KMS-11 (cell line): ENCODE measurements at regions not wholly inside any gene's neighbourhood (a gene's known extent, or its start where the extent isn't known, plus 50 kb on each side); places are given as distances from the start of the nearest gene placed in this dataset.

Experiments
- H2AFZ ChIP-seq: fragments of 200-600 bp; sonication (generic); 2 replicates; pipeline ENCODE4 v1.6.1; 2016; ENCODE audit warnings: antibody characterized with exemption, mixed run types, low read depth
- H3K27ac ChIP-seq: fragments of 200-600 bp; sonication (generic); 2 replicates; pipeline ENCODE4 v1.6.1; 2016; ENCODE audit warnings: mild to moderate bottlenecking, mixed run types
- H3K27me3 ChIP-seq: fragments of 200-600 bp; sonication (generic); 2 replicates; pipeline ENCODE4 v1.6.1; 2017; ENCODE audit warnings: mild to moderate bottlenecking, low read depth, mixed run types, moderate library complexity; ENCODE audit not compliant: insufficient read depth
- H3K36me3 ChIP-seq: fragments of 200-600 bp; sonication (generic); 2 replicates; pipeline ENCODE4 v1.6.1; 2017; ENCODE audit warnings: mild to moderate bottlenecking, mixed run types; ENCODE audit not compliant: insufficient read depth
- H3K4me1 ChIP-seq: fragments of 200-600 bp; sonication (generic); 2 replicates; pipeline ENCODE4 v1.6.1; 2016; ENCODE audit warnings: mild to moderate bottlenecking, low read depth, mixed run types; ENCODE audit not compliant: poor library complexity, severe bottlenecking
- H3K4me2 ChIP-seq: fragments of 200-600 bp; sonication (generic); 2 replicates; pipeline ENCODE4 v1.7.0; 2016; ENCODE audit warnings: mild to moderate bottlenecking, mixed run types
- H3K4me3 ChIP-seq: fragments of 200-600 bp; sonication (generic); IDR thresholded peaks from 2 replicates; pipeline ENCODE4 v1.6.1; 2017; ENCODE audit warnings: low read depth, low read length, mixed read lengths; ENCODE audit not compliant: insufficient read depth
- H3K79me2 ChIP-seq: fragments of 200-600 bp; sonication (generic); 2 replicates; pipeline ENCODE4 v1.6.1; 2016; ENCODE audit warnings: low read depth, mixed run types; ENCODE audit not compliant: insufficient read depth
- H3K9ac ChIP-seq: fragments of 200-600 bp; sonication (generic); 2 replicates; pipeline ENCODE4 v1.6.1; 2016; ENCODE audit warnings: mild to moderate bottlenecking, mixed run types
- H4K20me1 ChIP-seq: fragments of 200-600 bp; sonication (generic); 2 replicates; pipeline ENCODE4 v1.6.1; 2016; ENCODE audit warnings: mild to moderate bottlenecking, mixed run types; ENCODE audit not compliant: insufficient read depth
- TF ChIP-seq, protein P1 (sequence below): fragments of 200-600 bp; sonication (generic); conservative IDR thresholded peaks from 2 replicates; pipeline ENCODE4 v1.6.1; 2017; ENCODE audit warnings: low read depth, mild to moderate bottlenecking, antibody characterized with exemption, low read length, moderate library complexity, mixed read lengths

DNA sequence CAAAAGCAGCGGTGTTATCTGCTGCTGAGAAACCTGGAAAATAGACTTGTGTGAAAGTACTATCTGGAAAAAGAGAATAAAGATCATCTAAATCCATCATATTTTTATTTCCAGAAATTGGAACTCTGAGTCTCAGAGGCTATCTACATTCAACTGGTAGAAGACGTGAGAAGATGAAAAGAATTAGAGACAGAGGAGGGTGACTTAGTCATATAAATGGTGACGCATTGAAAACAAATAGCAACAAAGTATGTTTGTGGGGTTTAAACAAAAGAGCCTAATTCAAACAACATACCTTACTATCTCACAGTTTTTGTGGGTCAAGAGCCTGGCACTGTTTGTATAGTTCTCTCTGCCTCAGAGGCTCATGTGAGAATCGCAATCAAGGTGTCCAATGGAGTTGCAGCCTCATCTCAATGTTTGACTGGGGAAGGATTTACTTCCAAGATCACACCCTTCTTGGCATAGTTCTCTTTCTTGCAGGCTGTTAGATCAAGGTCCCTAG is 757.1 kb upstream of the SLC35B3 start:
- Histone ChIP-seq H2AFZ (no peak overlapping the region), H3K4me2 (no peak overlapping the region), H3K27ac (no peak overlapping the region), H3K27me3 (no peaks in the 10 kb centered on the region), H3K79me2 (no peaks in the 10 kb centered on the region), H3K4me3 (no peak overlapping the region), H3K4me1 (no peaks in the 10 kb centered on the region), H4K20me1 (no peaks in the 10 kb centered on the region), H3K9ac (no peak overlapping the region), H3K36me3 (no peaks in the 10 kb centered on the region)
- TF ChIP-seq, protein P1, sequence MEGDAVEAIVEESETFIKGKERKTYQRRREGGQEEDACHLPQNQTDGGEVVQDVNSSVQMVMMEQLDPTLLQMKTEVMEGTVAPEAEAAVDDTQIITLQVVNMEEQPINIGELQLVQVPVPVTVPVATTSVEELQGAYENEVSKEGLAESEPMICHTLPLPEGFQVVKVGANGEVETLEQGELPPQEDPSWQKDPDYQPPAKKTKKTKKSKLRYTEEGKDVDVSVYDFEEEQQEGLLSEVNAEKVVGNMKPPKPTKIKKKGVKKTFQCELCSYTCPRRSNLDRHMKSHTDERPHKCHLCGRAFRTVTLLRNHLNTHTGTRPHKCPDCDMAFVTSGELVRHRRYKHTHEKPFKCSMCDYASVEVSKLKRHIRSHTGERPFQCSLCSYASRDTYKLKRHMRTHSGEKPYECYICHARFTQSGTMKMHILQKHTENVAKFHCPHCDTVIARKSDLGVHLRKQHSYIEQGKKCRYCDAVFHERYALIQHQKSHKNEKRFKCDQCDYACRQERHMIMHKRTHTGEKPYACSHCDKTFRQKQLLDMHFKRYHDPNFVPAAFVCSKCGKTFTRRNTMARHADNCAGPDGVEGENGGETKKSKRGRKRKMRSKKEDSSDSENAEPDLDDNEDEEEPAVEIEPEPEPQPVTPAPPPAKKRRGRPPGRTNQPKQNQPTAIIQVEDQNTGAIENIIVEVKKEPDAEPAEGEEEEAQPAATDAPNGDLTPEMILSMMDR: no peak

DNA sequence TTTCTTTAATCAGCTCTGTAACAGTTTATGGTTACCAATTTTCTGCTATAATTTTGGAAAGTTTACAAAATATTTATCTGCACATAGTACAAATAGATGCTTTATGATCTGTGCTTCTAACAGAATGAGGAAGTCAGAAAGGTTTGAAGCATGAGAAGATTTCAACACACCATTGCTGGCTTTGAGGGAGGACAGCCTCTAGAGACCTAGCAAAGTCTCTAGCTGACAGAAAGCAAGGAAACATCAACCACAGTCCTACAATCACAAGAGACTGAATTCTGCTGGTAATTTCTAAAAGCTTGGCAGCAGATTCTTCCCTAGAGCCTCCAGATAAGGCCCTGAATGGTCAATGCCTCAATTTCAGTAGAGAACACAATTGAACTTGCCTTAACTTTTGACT is 750.8 kb upstream of the SLC35B3 start:
- Histone ChIP-seq H3K9ac (no peak overlapping the region), H3K79me2 (no peaks in the 10 kb centered on the region)

DNA sequence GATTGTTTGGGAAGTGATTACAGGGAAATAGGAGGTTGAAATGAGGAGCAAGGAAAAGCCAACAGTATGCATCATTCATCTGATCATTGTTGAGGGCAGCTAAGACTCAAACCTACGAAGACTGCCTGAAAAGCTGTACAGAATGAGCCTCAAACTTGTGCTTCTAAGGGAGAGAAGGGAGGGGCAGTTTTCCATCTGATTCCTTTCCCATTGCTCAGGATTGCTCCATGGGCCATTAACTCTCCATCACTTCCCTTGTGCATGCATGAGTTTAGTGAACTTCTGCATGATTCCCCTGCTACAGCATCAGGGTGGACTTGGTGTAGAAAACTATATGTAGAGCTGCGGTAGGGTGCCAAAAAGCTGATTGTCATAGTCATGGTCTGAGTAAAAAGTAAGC is 742.7 kb upstream of the SLC35B3 start:
- H3K27ac ChIP-seq: no peak overlapping the region
- H4K20me1 ChIP-seq: no peaks in the 10 kb centered on the region
- no peaks in the 10 kb centered on the region for H3K79me2 ChIP-seq
- no peak overlapping the region for H3K4me3 ChIP-seq
- no peak overlapping the region for H3K9ac ChIP-seq
- H3K27me3 ChIP-seq: no peaks in the 10 kb centered on the region
- TF ChIP-seq, protein P1: no peak
- H3K4me2 ChIP-seq: no peak overlapping the region
- H3K4me1 ChIP-seq: no peaks in the 10 kb centered on the region
- H2AFZ ChIP-seq: no peak overlapping the region
- H3K36me3 ChIP-seq: no peaks in the 10 kb centered on the region

More for the DNA sequence above, 750.8 kb upstream of the SLC35B3 start:
- H3K27ac ChIP-seq: no peak overlapping the region
- TF ChIP-seq, protein P1: no peak
- no peaks in the 10 kb centered on the region for H3K27me3 ChIP-seq
- H3K4me3 ChIP-seq: no peak overlapping the region
- no peak overlapping the region for H2AFZ ChIP-seq
- H3K4me1 ChIP-seq: no peaks in the 10 kb centered on the region
- H3K36me3 ChIP-seq: no peaks in the 10 kb centered on the region
- H4K20me1 ChIP-seq: no peaks in the 10 kb centered on the region
- H3K4me2 ChIP-seq: no peak overlapping the region

DNA sequence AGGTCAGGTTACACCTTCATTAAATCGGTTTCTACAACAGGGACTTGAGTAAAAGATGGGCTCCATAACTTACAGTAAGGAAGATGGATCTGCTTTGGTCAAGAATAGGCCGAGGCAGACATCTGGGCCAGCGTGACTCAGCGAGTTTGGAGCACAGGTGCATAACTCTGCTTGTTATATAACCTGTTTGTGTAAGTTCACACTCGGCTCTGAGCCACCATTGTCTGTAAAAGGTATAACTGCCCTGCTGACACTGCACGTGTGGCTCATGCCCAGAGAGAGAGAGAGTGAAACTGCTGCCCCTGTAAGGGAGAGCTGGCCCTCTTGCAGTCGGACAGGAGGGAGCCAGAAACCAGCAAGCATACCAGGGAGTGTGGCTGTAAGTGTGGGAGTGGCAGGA is 737.9 kb upstream of the SLC35B3 start:
- H3K27me3 ChIP-seq: no peaks in the 10 kb centered on the region
- H3K36me3 ChIP-seq: no peaks in the 10 kb centered on the region
- H4K20me1 ChIP-seq: no peaks in the 10 kb centered on the region
- no peak overlapping the region for H2AFZ ChIP-seq
- TF ChIP-seq, protein P1: no peak
- H3K79me2 ChIP-seq: no peaks in the 10 kb centered on the region
- H3K4me1 ChIP-seq: no peaks in the 10 kb centered on the region
- no peak overlapping the region for H3K27ac ChIP-seq
- H3K4me2 ChIP-seq: no peak overlapping the region
- H3K4me3 ChIP-seq: no peak overlapping the region
- no peak overlapping the region for H3K9ac ChIP-seq
